ENCODE measurements at regions not wholly inside any gene's neighbourhood (a gene's known extent, or its start where the extent isn't known, plus 50 kb on each side); places are given as distances from the start of the nearest gene placed in this dataset.

DNA sequence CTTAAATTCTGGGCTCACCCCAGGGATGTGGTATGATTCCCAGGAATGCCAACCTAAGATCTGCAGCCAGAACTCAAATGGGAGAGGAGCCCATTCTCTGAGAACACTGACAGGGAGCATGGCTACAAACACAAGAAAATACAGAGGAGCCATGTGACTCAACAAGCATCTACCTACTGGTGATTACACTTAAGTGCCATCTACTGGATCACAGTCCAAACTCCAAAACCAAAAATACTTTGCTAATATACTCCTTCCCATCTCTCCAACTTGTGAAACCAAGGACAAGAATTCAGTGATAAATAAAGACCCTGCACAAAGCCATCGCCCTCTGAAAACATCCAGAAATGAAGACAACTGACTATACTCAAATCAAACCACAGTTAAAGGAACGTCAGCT lies 116.9 kb downstream of the NR4A2 start:
- no peak overlapping the region for H3K27ac ChIP-seq (ENCODE audit: extremely low read depth, low read depth, low read length)
- BruUV-seq (replicated peaks) = no TSS peak
- no peak overlapping the region for H3K4me2 ChIP-seq (ENCODE audit: insufficient read depth, low read length)
- DNase-seq (ENCODE audit: extremely low read depth in 1 of 4, low spot score in 3 of 4) = no peak
- H3K36me3 ChIP-seq (ENCODE audit: control insufficient read depth, insufficient read depth, low read length) = no peaks in the 10 kb centered on the region
- H4K20me1 ChIP-seq (replicated peaks; ENCODE audit: control insufficient read depth, insufficient read depth, low read length) = no peaks in the 10 kb centered on the region
- no peak overlapping the region for H3K9ac ChIP-seq (ENCODE audit: insufficient read depth in 1 of 2, low read depth in 2 of 2, low read length in 2 of 2)
- no peak overlapping the region for H2AFZ ChIP-seq (ENCODE audit: low read depth, low read length)
- CTCF ChIA-PET (ENCODE audit: low intra/inter-chr PET ratio) = no interaction called here
- no peak for ATAC-seq
- no peaks in the 10 kb centered on the region for H3K9me1 ChIP-seq (ENCODE audit: control insufficient read depth, insufficient read depth, low read length)
- WGBS (ENCODE audit: insufficient coverage, low coverage, missing lambda C conversion rate) = 3% methylated on average over 2 of the region's 2 CpGs
- no peaks in the 10 kb centered on the region for H3K27me3 ChIP-seq (ENCODE audit: control insufficient read depth in 2 of 2, insufficient read depth in 2 of 2, low read length in 2 of 2)
- FAIRE-seq = no peak
- in situ Hi-C loops (cut with MboI) (no loop called here), intact Hi-C loops (cut with micrococcal nuclease) (loop anchor here (2.0 kb wide), 1 partner anchor 37 kb away; no protein-coding TSS in a partner anchor)
- H3K79me2 ChIP-seq (ENCODE audit: control insufficient read depth, insufficient read depth, low read length) = no peaks in the 10 kb centered on the region
- TF ChIP-seq ATF1 (CRISPR knock-in tag; IDR thresholded peaks at IDR 0.05) = no peak
- no peak for TF ChIP-seq ATF1 (tag; IDR thresholded peaks at IDR 0.05)
- TF ChIP-seq RAD21 (CRISPR knock-in tag; conservative IDR thresholded peaks at IDR 0.05 in 1 of 2, IDR thresholded peaks at IDR 0.05 in 1 of 2) = 0 out of 4 replicates have a peak, but pooled peaks of 1 of the 2 experiments have one; percentile 10
- no peak overlapping the region for H3K4me3 ChIP-seq
- POLR2A ChIA-PET = interaction anchor here (0.7 to 1.0 kb wide), 2 partner anchors 8 to 722 kb away, joined by 3 read pairs; no protein-coding TSS in a partner anchor
- no peaks in the 10 kb centered on the region for H3K9me3 ChIP-seq (replicated peaks; ENCODE audit: control insufficient read depth, insufficient read depth, low read depth, low read length)
- H3K4me1 ChIP-seq (replicated peaks in 1 of 2; ENCODE audit: control insufficient read depth in 2 of 2, insufficient read depth in 2 of 2, low read length in 2 of 2) = peaks cover 0 to 2% of the 10 kb centered on the region in 2 experiments; a peak in 1 of 5 replicates

DNA sequence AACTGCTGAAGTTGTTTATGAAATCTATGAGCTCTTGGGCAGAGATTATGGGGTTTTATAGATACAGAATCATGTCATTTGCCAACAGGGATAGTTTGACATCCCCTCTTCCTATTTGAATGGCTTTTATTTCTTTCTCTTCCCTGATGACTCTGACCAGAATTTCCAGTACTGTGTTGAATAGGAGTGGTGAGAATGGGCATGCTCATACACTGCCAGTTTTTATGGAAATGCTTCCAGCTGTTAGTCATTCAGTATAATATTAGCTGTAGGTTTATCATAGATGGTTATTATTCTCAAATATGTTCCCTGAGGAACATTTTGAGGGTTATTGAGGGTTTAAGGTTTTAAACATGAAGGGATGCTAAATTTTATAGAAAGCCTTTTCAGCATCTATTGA lies 121.2 kb downstream of the NR4A2 start:
- Histone ChIP-seq H3K36me3 (ENCODE audit: control insufficient read depth, insufficient read depth, low read length) (no peaks in the 10 kb centered on the region), H3K9me3 (replicated peaks; ENCODE audit: control insufficient read depth, insufficient read depth, low read depth, low read length) (no peaks in the 10 kb centered on the region), H3K4me3 (no peak overlapping the region), H3K27ac (ENCODE audit: extremely low read depth, low read depth, low read length) (no peak overlapping the region), H4K20me1 (replicated peaks; ENCODE audit: control insufficient read depth, insufficient read depth, low read length) (no peaks in the 10 kb centered on the region), H3K27me3 (ENCODE audit: control insufficient read depth in 2 of 2, insufficient read depth in 2 of 2, low read length in 2 of 2) (no peaks in the 10 kb centered on the region), H3K4me2 (ENCODE audit: insufficient read depth, low read length) (no peak overlapping the region), H3K9me1 (ENCODE audit: control insufficient read depth, insufficient read depth, low read length) (no peaks in the 10 kb centered on the region), H3K9ac (ENCODE audit: insufficient read depth in 1 of 2, low read depth in 2 of 2, low read length in 2 of 2) (no peak overlapping the region), H2AFZ (ENCODE audit: low read depth, low read length) (no peak overlapping the region), H3K79me2 (ENCODE audit: control insufficient read depth, insufficient read depth, low read length) (no peaks in the 10 kb centered on the region), H3K4me1 (replicated peaks in 1 of 2; ENCODE audit: control insufficient read depth in 2 of 2, insufficient read depth in 2 of 2, low read length in 2 of 2) (no peaks in the 10 kb centered on the region)
- ChIA-PET CTCF (ENCODE audit: low intra/inter-chr PET ratio) (no interaction called here), POLR2A (interaction anchor here (0.7 kb wide), 1 partner anchor 12 kb away, joined by 3 read pairs; no protein-coding TSS in a partner anchor)
- no TSS peak for BruUV-seq (replicated peaks)
- in situ Hi-C loops (cut with MboI) (no loop called here), intact Hi-C loops (cut with micrococcal nuclease) (no loop called here)
- no peak for DNase-seq (ENCODE audit: extremely low read depth in 1 of 4, low spot score in 3 of 4)
- no peak for ATAC-seq
- FAIRE-seq = no peak
- TF ChIP-seq RNF2 (IDR thresholded peaks at IDR 0.05) (no peak), ZNF347 (CRISPR knock-in tag; IDR thresholded peaks at IDR 0.05; ENCODE audit: low read depth) (no peak), HOXB6 (CRISPR knock-in tag; IDR thresholded peaks at IDR 0.05; ENCODE audit: borderline replicate concordance) (no peak), EZH2 (IDR thresholded peaks at IDR 0.05; ENCODE audit: borderline replicate concordance, low read depth, low read length) (no peak), THRAP3 (IDR thresholded peaks at IDR 0.05; ENCODE audit: borderline replicate concordance) (no peak), PHB2 (IDR thresholded peaks at IDR 0.05; ENCODE audit: low read depth) (no peak), SAFB (IDR thresholded peaks at IDR 0.05; ENCODE audit: borderline replicate concordance, low read depth, low read length) (no peak), ZNF778 (CRISPR knock-in tag; IDR thresholded peaks at IDR 0.05) (no peak), TAF15 (IDR thresholded peaks at IDR 0.05; ENCODE audit: low read depth, low read length) (no peak), FOXA1 (IDR thresholded peaks at IDR 0.05; ENCODE audit: borderline replicate concordance) (no peak), KDM4B (IDR thresholded peaks at IDR 0.05; ENCODE audit: borderline replicate concordance in 2 of 2, low read depth in 1 of 2) (no peak)
- TF ChIP-seq, protein P1, sequence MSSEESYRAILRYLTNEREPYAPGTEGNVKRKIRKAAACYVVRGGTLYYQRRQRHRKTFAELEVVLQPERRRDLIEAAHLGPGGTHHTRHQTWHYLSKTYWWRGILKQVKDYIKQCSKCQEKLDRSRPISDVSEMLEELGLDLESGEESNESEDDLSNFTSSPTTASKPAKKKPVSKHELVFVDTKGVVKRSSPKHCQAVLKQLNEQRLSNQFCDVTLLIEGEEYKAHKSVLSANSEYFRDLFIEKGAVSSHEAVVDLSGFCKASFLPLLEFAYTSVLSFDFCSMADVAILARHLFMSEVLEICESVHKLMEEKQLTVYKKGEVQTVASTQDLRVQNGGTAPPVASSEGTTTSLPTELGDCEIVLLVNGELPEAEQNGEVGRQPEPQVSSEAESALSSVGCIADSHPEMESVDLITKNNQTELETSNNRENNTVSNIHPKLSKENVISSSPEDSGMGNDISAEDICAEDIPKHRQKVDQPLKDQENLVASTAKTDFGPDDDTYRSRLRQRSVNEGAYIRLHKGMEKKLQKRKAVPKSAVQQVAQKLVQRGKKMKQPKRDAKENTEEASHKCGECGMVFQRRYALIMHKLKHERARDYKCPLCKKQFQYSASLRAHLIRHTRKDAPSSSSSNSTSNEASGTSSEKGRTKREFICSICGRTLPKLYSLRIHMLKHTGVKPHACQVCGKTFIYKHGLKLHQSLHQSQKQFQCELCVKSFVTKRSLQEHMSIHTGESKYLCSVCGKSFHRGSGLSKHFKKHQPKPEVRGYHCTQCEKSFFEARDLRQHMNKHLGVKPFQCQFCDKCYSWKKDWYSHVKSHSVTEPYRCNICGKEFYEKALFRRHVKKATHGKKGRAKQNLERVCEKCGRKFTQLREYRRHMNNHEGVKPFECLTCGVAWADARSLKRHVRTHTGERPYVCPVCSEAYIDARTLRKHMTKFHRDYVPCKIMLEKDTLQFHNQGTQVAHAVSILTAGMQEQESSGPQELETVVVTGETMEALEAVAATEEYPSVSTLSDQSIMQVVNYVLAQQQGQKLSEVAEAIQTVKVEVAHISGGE (CRISPR knock-in tag; IDR thresholded peaks at IDR 0.05) = no peak

All from K562 (cell line).